GM21825 (cell line): ENCODE measurements at regions not wholly inside any gene's neighbourhood (a gene's known extent, or its start where the extent isn't known, plus 50 kb on each side); places are given as distances from the start of the nearest gene placed in this dataset.
"Not testable (repeated sequence)": the region's sequence is repeated elsewhere in the genome, so short reads cannot be mapped to it uniquely, and the experiment has no call there.

Experiments used
- ATAC-seq: cut with Tn5 transposase; IDR thresholded peaks from one replicate; pipeline ENCODE4 v1.9.1; 2021; ENCODE audit warnings: mild to moderate bottlenecking, moderate library complexity; ENCODE audit not compliant: unreplicated experiment

- no peak for ATAC-seq
These were observed 107.3 kb upstream of the FAM98A start for GRCh38 chr2:33706410-33706809.

GRCh38 chr2:33704406-33704855, 105.3 kb upstream of the FAM98A start:
- no peak for ATAC-seq

DNA sequence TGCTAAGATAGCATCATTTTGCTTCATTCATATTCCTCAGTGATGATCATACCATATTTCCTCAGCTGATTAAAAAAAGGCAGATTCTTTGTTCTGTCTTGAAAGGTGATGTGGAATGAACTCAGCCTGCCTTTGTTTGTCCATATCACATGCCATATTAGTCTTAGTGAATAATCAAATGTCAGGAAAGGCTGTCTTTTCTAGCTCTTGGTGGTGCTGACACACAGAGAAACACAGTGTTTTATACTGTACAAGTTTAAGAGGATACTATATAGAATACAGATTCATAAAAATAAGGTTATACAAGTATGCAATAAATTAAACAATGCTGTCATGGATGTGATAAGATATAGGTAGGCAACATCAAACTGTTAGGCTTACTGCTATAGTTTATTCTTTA, 97.1 kb upstream of the FAM98A start:
- ATAC-seq = no peak

DNA sequence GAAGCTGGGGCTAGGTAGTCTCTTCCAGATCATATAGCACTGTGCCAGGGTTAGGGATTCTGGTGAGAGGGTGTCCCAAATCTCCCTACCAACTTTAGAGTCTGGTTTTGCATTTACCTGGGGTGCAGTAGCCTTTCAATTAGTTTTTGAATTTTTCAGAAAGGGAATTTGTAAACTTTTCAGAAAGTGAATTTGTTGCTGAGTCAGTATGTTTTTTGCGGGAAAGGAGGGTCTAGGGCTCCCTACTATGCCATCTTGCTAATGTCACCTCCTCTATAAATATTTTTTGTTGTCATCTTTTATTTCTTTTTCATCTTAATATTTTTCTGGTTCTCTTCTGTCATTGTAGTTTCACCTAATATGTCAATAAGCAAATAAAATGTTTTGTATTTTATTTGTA, 95.8 kb upstream of the FAM98A start:
- no peak for ATAC-seq

GRCh38 chr2:33690686-33691085, 91.6 kb upstream of the FAM98A start:
- not testable (repeated sequence) for ATAC-seq

- ATAC-seq = no peak
These were observed 82.3 kb upstream of the FAM98A start for GRCh38 chr2:33681364-33681757.

DNA sequence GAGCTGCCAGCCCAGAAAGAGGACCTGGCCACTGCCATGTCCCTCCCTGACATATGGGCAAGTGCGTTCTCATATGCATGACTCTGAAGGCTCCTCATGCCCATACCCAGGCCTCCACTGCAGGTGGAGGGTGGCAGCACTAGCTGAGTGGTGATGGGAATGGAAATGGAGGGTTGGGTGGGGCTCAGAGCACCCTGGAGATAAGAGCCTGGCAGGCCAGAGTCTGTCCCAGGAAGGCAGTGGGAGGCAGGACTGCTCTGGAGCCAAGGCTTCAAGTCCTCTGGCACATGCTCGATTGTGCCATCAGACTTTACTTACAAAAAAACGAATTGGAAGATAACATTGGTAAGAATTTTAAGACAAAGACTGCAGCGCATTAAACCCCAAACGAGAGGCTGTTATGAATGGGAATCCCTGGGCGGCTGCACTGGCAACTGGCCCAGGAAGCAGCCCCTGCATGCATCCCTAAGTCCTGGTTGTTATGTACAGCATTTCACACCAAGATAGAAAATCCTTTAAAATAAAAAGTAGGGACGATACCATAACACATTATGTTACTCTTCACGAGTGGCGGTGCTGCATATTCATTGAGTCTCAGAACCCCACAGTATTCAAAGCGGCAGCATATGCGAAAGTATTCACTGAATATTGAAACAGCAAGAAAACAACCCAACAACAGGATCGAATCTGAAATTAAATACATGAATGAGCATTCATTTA, 81.7 kb upstream of the FAM98A start:
- ATAC-seq = no peak

- ATAC-seq = no peak
These were observed 79.3 kb upstream of the FAM98A start for GRCh38 chr2:33678436-33678835.

GRCh38 chr2:33673937-33674336, 74.8 kb upstream of the FAM98A start:
- no peak for ATAC-seq

GRCh38 chr2:33672896-33673295, 73.8 kb upstream of the FAM98A start:
- no peak for ATAC-seq

- ATAC-seq = no peak
These were observed 73.3 kb upstream of the FAM98A start for GRCh38 chr2:33672389-33672788.

DNA sequence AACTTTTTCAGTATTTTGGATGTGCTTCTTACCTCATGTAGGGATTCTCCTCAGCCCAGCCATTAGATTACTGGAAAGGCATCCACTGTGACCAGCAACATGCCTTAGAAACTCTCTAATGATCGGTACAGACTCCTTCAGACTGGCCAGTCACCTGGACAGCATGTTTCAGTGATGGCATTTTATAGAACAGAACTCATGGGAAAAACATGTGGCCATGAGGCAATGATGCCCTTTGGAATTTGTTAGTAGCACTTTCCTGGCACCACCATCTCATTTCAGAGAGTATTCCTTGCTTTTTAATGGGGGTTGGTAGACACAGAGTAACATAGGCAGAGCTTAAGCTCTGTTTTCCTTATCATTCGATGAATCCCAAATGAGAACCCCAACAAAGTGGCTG, 72.1 kb upstream of the FAM98A start:
- ATAC-seq = no peak

DNA sequence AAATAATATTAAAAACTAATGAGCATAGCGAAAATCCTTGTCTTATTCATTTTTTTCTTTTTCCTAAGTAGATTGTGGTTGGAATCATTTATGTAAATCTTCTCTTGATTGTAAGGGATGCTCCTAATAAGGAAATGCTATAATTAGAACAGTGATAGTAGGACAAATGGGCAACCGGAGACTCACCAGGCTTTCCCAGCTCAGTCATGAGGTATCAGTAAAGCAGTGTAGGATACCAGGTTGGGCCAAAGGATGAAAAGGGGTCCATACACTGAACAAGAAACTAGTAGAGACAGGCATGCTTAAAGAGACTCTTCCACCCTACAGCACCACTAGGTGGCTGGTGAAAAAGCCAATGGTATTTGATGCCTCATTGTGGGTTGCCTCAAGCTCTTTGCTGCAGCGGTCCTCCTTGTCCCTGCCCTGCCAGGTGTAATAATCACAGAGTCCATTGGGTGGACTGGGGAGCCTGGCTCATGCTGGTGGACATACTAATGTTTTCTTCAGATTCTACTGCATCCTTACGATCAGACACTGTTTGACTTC, 71.4 kb upstream of the FAM98A start:
- no peak for ATAC-seq

- ATAC-seq = no peak
These were observed 67.8 kb upstream of the FAM98A start for GRCh38 chr2:33666879-33667278.

- ATAC-seq = no peak
These were observed 65.9 kb upstream of the FAM98A start for GRCh38 chr2:33665039-33665438.

DNA sequence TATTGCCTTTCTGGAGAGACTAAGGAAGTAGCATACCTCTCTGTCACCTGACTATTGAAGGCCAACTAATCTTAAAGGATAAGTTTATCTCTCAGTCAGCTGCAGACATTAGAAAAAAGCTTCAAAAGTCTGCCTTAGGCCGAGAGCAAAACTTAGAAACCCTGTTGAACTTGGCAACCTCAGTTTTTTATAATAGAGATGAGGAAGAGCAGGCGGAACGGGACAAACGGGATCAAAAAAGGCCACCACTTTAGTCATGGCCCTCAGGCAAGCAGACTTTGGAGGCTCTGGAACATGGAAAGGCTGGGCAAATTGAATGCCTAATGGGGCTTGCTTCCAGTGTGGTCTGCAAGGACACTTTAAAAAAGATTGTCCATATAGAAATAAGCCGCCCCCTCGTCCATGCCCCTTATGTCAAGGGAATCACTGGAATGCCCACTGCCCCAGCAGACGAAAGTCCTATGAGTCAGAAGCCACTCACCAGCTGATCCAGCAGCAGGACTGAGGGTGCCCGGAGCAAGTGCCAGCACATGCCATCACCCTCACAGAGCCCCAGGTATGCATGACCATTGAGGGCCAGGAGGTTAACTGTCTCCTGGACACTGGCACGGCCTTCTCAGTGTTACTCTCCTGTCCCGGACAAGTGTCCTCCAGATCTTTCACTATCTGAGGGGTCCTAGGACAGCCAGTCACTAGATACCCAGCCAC, 61.5 kb upstream of the FAM98A start:
- ATAC-seq = no peak

DNA sequence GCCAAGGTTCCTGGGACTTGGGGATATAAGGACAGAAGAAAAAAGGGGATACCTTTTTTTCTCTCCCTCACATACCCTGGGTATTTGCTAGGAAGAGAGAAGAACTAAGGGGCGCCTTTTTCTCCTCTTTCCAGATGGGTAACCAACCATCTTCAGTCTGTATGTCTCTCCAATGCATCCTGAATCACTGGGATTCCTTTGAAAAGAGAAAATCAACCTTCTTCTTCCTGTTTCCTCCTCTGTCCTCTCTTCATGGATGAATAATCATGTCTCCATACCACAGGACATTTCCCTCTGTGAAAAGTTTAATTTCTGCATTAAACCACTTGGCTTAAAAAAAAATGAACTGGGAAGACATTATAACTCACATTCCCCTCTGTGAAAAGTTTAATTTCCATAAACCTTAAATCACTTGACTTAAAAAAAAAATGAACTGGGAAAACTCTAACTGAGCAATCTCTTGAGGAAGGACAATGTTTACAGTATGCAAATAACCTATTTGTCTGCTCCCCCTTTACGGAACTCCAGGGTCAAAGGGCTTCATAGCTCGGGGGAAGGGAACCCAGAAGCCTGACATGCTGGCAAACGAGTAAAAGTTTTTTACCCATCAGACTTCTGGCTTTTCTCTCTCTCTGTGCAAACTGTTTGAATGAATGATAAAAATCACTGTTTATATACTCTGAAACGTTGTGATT, 56.7 kb upstream of the FAM98A start:
- no peak for ATAC-seq

- no peak for ATAC-seq
These were observed 53.7 kb upstream of the FAM98A start for GRCh38 chr2:33652830-33653229.

- ATAC-seq = no peak
These were observed 51.1 kb upstream of the FAM98A start for GRCh38 chr2:33650171-33650570.
